ENCODE measurements at regions not wholly inside any gene's neighbourhood (a gene's known extent, or its start where the extent isn't known, plus 50 kb on each side); places are given as distances from the start of the nearest gene placed in this dataset.

DNA sequence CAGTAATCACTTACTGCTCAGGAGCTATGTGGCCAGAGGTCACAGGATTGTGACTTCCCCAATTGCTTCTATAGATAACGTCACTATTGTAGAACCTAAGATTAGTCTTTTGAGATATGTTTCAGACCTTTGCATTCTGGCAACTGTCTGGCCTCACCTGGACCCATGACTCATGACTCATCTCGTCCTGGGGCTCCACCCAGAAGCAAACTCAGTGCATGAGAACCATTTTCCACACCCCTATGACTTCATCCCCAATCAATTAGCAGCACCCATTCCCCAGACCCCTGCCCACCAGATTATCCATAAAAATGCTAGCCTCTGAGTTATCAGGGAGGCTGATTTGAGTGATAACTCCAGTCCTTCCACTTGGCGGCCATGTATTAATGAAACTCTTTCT, 186.9 kb downstream of the EMP1 start:
- no peak for DNase-seq (ENCODE audit: low spot score)

DNA sequence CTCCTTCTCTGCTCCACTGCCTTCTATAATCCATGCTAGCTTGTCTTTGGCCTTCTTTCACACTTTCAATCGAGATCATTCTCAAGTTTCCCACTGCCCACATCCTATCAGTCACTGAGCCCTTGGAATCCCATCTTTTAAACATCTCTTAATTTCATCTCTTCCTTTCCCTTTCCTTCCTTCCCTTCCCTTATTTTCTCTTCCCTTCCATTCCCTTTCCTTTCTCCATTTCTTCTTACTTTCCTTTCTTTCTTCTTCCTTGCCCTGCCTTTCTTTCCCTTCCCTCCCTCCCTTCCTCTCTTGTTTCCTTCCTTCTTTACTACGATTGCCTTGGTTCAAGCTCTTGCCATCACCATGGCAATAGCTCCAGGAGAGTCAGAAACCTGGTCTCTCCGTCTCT, 183.8 kb downstream of the EMP1 start:
- DNase-seq (ENCODE audit: low spot score): no peak

- DNase-seq (ENCODE audit: low spot score): no peak
These were observed 183.1 kb downstream of the EMP1 start for GRCh38 chr12:13379531-13380188.

DNA sequence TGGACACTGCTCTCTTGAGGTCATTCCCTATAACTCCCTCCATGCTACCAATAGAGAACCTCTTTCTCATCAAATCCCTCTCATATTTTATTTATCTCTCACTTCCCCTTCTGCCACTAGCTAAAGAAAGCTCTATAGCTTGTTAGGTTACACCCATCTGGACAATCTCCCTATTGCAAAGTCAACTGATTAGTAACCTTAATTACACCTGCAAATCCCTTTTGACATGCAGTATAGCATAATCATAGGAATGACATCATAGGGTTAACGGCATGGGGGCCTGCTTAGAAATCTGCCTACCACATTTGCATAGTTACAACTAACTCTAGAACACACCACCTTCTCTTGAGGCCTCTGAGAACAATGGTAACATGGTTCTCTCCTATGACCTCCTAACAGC, 181.2 kb downstream of the EMP1 start:
- DNase-seq (ENCODE audit: low spot score): no peak

DNA sequence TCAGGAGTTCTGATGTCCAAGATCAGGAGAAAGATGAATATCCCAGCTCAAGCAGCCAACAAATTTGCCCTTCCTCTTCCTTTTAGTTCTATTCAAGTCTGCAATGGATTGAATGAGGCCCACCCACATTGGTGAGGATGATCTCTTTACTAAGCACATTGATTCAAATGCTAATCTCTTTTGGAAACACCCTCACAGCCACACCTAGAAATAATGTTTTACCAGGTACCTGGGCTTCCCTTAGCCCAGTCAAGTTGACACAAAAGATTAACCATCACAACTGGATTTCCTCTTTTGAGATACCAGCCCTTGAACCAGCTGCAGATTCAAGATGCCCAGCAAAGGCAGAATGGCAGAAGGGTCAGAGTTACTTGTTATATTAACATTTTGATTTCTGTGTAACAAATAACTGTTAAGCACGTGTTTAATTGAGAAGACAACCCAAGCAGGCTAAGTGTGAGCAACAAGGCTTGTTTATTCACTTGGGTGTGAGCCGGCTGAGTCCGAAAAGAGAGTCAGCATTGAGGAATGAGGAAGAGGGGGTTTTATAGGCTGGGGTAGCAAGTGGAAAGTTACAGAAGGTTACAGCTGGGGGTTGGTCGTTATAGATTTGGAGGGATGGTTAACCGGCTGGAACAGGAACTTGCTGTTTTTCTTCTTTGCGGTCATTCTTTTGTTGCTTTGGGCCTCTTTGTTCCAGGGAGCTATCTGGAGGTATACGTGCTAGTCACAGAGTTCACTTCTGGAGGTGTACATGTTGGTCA, 180.3 kb downstream of the EMP1 start:
- no peak for DNase-seq (ENCODE audit: low spot score)

DNA sequence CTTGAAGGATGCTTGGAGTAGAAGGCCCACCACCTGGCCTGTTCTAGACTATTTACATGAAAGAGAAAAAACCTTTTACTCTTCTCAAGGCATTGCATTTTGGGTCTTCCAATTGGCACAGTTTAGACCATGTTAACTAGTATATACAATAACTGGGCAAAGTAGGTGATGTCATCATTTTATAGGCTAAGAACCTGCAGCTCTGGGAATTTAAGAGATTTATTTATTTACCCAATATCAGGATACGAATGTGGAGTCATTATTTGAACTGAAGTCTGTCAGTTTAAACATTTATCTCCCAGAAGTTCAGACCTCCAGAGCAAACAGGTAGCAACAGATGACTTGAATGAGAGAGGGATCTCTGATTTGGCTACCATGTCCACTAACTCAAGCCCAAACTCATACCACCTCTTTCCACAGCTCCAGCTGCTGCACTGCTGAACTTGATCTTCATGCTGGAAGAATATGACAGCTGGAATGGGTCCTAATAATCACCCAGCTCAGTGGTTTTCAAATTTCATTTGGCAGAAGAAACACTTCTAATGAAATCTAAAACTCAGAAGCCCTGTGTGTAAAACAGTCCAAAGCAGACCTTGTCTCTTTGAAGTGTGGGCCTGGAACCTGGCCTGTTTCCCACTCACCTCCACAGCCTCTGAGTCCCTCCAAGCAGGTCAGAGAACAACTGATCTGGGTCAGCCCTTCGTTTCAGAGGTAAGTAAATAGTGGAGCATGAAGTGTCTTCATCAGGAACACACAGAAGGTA, 179.2 kb downstream of the EMP1 start:
- DNase-seq (ENCODE audit: low spot score): no peak

DNA sequence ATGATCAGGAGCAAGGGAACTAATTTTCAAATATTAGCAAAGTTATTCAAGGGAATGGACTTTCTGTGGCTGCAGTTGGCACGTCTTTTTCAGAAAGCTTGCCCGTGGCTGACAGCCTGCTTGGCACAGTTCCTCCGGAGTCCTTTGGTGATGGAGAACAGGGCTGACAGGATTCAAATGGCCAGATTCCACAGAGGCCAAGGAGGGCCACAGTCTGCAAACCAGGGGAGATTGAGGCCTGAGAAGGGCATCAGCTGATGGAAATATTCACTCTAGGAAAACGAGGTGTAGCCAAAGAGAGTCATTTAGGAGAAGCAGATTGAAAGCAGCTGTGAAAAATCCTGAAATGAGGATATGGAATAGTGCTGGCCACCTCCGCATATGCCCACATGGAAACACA, 178.3 kb downstream of the EMP1 start:
- no peak for DNase-seq (ENCODE audit: low spot score)

- DNase-seq (ENCODE audit: low spot score): no peak
These were observed 177.3 kb downstream of the EMP1 start for GRCh38 chr12:13373803-13374202.

GRCh38 chr12:13373131-13373530, 176.6 kb downstream of the EMP1 start:
- DNase-seq (ENCODE audit: low spot score): no peak

- DNase-seq (ENCODE audit: low spot score): no peak
These were observed 175.9 kb downstream of the EMP1 start for GRCh38 chr12:13372386-13372785.

GRCh38 chr12:13371797-13372196, 175.3 kb downstream of the EMP1 start:
- no peak for DNase-seq (ENCODE audit: low spot score)

GRCh38 chr12:13371367-13371766, 174.8 kb downstream of the EMP1 start:
- DNase-seq (ENCODE audit: low spot score): no peak

- DNase-seq (ENCODE audit: low spot score): no peak
These were observed 173.0 kb downstream of the EMP1 start for GRCh38 chr12:13369474-13370056.

- no peak for DNase-seq (ENCODE audit: low spot score)
These were observed 172.4 kb downstream of the EMP1 start for GRCh38 chr12:13368971-13369370.

DNA sequence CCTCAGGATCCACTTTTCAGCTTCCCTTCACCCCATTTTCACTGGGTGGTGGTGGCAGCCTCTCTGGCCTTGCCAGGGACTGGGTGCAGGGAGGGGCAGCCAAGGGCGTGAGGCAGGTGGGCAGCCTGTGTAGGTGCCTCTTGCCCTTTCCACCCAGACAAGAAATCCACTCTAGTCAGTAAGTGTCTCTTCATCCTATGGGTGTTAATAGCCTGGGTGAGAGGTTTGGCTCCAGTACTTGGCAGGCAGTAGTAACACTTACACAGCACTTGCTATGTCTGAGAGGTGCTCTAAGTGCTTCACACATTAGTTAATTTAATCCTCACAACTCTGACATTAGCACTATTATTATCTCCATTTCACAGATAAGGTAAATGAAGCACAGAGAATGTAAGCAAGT, 171.9 kb downstream of the EMP1 start:
- DNase-seq (ENCODE audit: low spot score): no peak

- no peak for DNase-seq (ENCODE audit: low spot score)
These were observed 171.4 kb downstream of the EMP1 start for GRCh38 chr12:13367973-13368372.

DNA sequence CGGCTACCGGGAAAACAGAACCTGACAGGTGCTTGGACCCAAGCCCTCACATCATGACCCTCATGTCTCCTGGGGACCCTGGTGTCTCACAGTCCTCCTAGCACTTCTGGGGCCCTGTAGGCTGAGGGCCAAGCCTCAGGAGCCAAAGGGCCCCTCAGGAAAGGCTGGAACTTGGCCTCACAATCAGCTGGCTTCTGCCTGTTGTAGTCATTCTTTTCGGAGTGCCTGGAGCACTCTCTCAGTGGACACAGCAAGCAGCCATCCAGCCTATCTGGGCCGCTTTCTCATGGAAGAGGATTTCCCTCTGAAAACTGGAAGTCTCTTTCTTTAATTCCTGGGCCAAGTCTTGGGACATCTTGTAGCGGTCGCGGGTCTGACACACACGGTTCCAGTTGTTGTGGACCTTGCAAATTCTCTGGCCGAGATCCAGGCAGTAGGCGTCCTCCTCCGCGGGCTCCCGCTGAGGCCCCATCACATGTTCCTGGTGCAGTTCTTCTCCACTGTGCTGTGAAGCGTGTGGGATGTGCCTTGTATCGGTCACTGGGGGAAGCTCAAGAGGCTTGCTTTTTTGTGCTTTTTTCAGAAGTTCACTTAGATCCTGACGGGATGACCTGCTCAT, 169.3 kb downstream of the EMP1 start:
- no peak for DNase-seq (ENCODE audit: low spot score)

DNA sequence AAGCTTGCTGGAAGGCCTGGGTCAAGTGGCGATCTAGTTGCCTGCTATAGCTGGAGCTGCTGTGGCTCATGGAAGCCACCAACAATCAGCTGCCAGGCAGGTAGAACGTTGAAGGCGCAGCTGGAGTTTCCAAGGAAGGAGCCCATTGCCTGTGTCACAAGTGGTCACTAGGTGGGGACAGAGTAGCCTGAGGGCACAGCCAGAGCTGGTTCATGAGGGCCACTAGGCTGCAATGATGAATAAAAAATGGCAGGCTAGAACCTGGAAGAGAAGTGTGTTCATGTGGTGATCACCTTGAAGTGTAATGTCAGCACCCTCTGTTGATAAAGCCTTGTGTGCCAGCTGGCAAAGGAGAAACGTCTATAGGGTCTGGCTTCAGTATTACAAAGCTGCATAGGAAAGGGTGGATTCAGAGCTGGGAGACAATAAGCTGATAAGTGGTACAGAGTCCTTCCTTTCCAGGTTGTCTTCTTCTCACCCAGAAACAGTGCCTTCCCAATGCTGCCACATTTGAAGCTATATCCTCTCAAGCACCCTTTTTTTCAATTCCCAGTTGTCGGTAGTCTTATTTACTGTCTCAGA, 165.8 kb downstream of the EMP1 start:
- DNase-seq (ENCODE audit: low spot score): peak; percentile 57

DNA sequence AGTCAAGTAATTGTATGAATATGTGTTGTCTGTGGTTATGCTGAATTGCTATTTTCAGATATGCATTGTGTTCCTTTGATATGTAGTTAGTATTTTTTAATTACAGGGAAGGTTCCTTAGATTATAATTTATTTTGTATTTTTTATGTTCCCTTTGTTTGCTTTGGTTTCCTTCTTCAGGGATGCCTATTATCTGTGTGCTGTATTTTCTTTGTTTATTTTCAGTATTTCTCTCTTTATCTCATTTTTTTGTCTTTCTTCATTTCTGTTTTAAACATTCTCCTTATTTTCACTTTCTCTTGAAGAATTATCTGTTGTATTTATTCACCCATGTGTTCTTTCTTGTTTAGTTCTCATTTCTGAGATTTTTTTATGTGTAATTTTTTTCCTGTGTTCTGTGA, 163.1 kb downstream of the EMP1 start:
- DNase-seq (ENCODE audit: low spot score): no peak

DNA sequence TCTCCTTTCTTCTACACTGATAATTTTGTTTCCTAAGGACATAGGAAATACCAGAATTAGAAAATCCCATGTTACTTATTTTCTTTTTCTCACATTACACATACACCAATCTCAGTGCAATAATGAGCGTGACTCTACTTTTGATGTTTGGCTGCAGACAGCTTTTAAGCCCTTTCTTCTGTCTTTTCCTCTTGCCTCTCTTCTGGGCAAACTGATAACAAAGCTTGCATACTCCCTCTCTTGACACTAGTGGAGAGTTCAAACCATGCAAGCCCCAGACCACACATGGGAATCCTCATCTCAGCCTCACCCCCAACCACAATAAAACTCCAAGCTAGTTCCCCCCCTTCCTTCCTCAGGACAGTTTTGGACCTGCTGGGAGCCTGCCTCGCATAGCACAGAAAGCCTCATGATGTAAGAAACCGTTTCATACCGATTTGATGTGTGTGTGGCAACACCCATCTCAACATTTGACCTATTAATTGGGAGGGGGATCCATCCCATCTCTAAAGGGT, 161.9 kb downstream of the EMP1 start:
- DNase-seq (ENCODE audit: low spot score): no peak

GRCh38 chr12:13350946-13351345, 154.4 kb downstream of the EMP1 start:
- DNase-seq (ENCODE audit: low spot score): no peak

DNA sequence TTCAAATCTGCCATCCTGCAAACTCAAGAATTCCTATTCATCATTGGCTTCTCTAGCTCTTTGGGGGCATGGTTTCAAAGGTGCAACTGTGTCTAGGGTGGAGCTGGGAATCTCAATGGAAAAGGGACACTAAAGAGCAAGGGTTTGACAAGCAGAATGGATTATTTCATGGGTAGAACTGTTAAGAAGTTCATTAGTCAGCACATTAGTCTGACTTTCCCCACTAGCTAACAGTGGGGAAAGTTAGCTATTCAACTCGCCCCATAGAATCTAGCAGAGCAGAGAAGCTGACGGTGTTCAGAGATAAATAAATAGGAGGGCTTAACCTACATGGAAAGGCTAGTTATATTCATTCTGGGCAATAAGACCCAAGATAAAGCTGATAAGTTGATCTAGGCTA, 153.9 kb downstream of the EMP1 start:
- DNase-seq (ENCODE audit: low spot score): no peak

Measured in pons (tissue), 1 donor.